HepG2 (cell line): ENCODE measurements at regions not wholly inside any gene's neighbourhood (a gene's known extent, or its start where the extent isn't known, plus 50 kb on each side); places are given as distances from the start of the nearest gene placed in this dataset.
A peak's percentile ranks its signal among the peaks of the same experiment; 100 is the strongest.
"Not testable (repeated sequence)": the region's sequence is repeated elsewhere in the genome, so short reads cannot be mapped to it uniquely, and the experiment has no call there.

Experiments used
- ATAC-seq: fragments of 200-7000 bp; cut with Tn5 transposase; 3 replicates; pipeline ENCODE4 v1.9.1; 2020; ENCODE audit warnings: mild to moderate bottlenecking, moderate library complexity
- BruUV-seq: library from RNA; stranded (reverse); fragments of 400-500 nt; replicated peaks from 2 replicates; lab custom pipeline; 2021; lab: Mats Ljungman, UMichigan
- CTCF ChIA-PET: fragments of 300-600 bp; formaldehyde crosslinking; extraction: SDS; loops from one replicate; lab custom pipeline; 2021; ENCODE audit warnings: low total read pairs, inconsistent platforms, low intra/inter-chr PET ratio; lab: Yijun Ruan, JAX
- POLR2A ChIA-PET: fragments of 350-600 bp; sonication (Branson Sonifier 250); formaldehyde crosslinking; loops from one replicate; lab custom pipeline; 2020; ENCODE audit warnings: antibody characterized with exemption, inconsistent platforms; lab: Yijun Ruan, JAX
- DNase-seq: peaks from one replicate; pipeline ENCODE4 v3.0.0-alpha.2; 2015; ENCODE audit warnings: low spot score
- FAIRE-seq: peaks from 3 replicates; lab custom pipeline; 2011; peaks lifted over from hg19 to GRCh38; lab: Jason Lieb, UNC
- H2AFZ ChIP-seq: one replicate; pipeline ENCODE4 v1.6.1; 2011; ENCODE audit warnings: low read length, inconsistent platforms
- H3K27ac ChIP-seq: fragments of 300-600 bp; 3 replicates; pipeline ENCODE4 v1.8.0; 2011; ENCODE audit warnings: mixed run types, mild to moderate bottlenecking, mixed read lengths, low read length, inconsistent platforms; ENCODE audit not compliant: insufficient read depth; ENCODE audit errors: extremely low read length
- H3K27me3 ChIP-seq, 2 experiments: fragments of 200-600 bp in 1 of 2; 2 replicates in 1 of 2; 3 replicates in 1 of 2; pipeline versions ENCODE4 v1.6.0 to v1.8.0; 2011; ENCODE audit warnings: low read length in 2 of 2, mild to moderate bottlenecking in 2 of 2, moderate library complexity in 2 of 2, inconsistent platforms in 1 of 2; ENCODE audit not compliant: insufficient read depth in 2 of 2, control insufficient read depth in 1 of 2
- H3K36me3 ChIP-seq, 2 experiments: fragments of 200-600 bp in 1 of 2; replicated peaks in 1 of 2; 2 replicates in 1 of 2; 3 replicates in 1 of 2; pipeline versions ENCODE4 v1.5.1 to v1.8.0; 2011; ENCODE audit warnings: low read length in 2 of 2, inconsistent platforms in 1 of 2; ENCODE audit not compliant: insufficient read depth in 2 of 2, control insufficient read depth in 1 of 2
- H3K4me1 ChIP-seq: 2 replicates; pipeline ENCODE4 v1.5.1; 2012; ENCODE audit warnings: low read length, inconsistent platforms; ENCODE audit not compliant: insufficient read depth
- H3K4me2 ChIP-seq: 2 replicates; pipeline ENCODE4 v1.6.0; 2011; ENCODE audit warnings: low read depth, low read length, inconsistent platforms
- H3K4me3 ChIP-seq, 3 experiments: fragments of 200-600 bp in 1 of 3; sonication (generic), shearing (Covaris generic) in 1 of 3; replicated peaks in 1 of 3; 2 replicates each; pipeline ENCODE4 v1.5.1; 2011 to 2016; ENCODE audit warnings: low read length in 3 of 3, inconsistent platforms in 2 of 3, low read depth in 2 of 3, mild to moderate bottlenecking in 2 of 3, control low read depth in 1 of 3, mixed read lengths in 1 of 3; ENCODE audit not compliant: insufficient read depth in 1 of 3
- H3K79me2 ChIP-seq: one replicate; pipeline ENCODE4 v1.6.1; 2011; ENCODE audit warnings: low read length, inconsistent platforms; ENCODE audit not compliant: insufficient read depth
- H3K9ac ChIP-seq: 2 replicates; pipeline ENCODE4 v1.6.0; 2011; ENCODE audit warnings: mild to moderate bottlenecking, low read depth, low read length, inconsistent platforms; ENCODE audit not compliant: insufficient read depth
- H3K9me3 ChIP-seq: 2 replicates; pipeline ENCODE4 v1.5.1; 2012; ENCODE audit warnings: mild to moderate bottlenecking, low read length
- H4K20me1 ChIP-seq: 2 replicates; pipeline ENCODE4 v1.6.0; 2011; ENCODE audit warnings: inconsistent platforms, mild to moderate bottlenecking, low read length, moderate library complexity; ENCODE audit not compliant: insufficient read depth
- ARID5B ChIP-seq: IDR thresholded peaks from 2 replicates; pipeline ENCODE4 v1.4.0; 2020; ENCODE audit warnings: mild to moderate bottlenecking, missing genetic modification reagents
- FOXA1 ChIP-seq, 2 experiments: fragments of 450-650 bp in 1 of 2; sonication (generic) in 1 of 2; formaldehyde crosslinking in 1 of 2; IDR thresholded peaks; 2 replicates each; pipeline versions ENCODE4 v1.4.0 to v1.6.1; 2016 to 2020; ENCODE audit warnings: missing genetic modification reagents in 1 of 2
- FOXA3 ChIP-seq: IDR thresholded peaks from 2 replicates; pipeline ENCODE4 v1.6.1; 2016; ENCODE audit warnings: missing genetic modification reagents, missing compliant biosample characterization
- HNF1A ChIP-seq, 2 experiments: sonication (generic) in 1 of 2; formaldehyde crosslinking in 1 of 2; IDR thresholded peaks; 2 replicates each; pipeline versions ENCODE4 v1.4.0 to v1.6.1; 2016 to 2020; ENCODE audit warnings: borderline replicate concordance in 1 of 2, low read depth in 1 of 2, mild to moderate bottlenecking in 1 of 2, missing genetic modification reagents in 1 of 2
- SMARCE1 ChIP-seq: fragments of 450-650 bp; IDR thresholded peaks from 2 replicates; pipeline ENCODE4 v1.6.1; 2017; ENCODE audit warnings: borderline replicate concordance
- ZMYM4 ChIP-seq: sonication (generic); formaldehyde crosslinking; IDR thresholded peaks from 2 replicates; pipeline ENCODE4 v1.8.1; 2023; ENCODE audit warnings: mild to moderate bottlenecking, missing genetic modification reagents
- ZNF10 ChIP-seq: sonication (generic); formaldehyde crosslinking; IDR thresholded peaks from 2 replicates; pipeline ENCODE4 v1.4.0; 2020; ENCODE audit warnings: mild to moderate bottlenecking, low read depth, missing genetic modification reagents, borderline replicate concordance
- ZNF296 ChIP-seq: sonication (generic); formaldehyde crosslinking; conservative IDR thresholded peaks from 2 replicates; pipeline ENCODE4 v1.5.0; 2020; ENCODE audit warnings: mild to moderate bottlenecking, missing genetic modification reagents
- WGBS: methylation state at CpG from one replicate; pipeline ENCODE4 v1.1.6; 2017; ENCODE audit warnings: low lambda C conversion rate; 5-methylcytosine and 5-hydroxymethylcytosine counted together
- in situ Hi-C: cut with HindIII; loops from 2 replicates; pipeline ENCODE4 v1.10.0; 2017; ENCODE audit warnings: low pct_unique_long_range_greater_than_20kb; ENCODE audit not compliant: extremely low pct_ligation_motif_present
- intact Hi-C: fragments of 100-400 bp; cut with micrococcal nuclease; formaldehyde crosslinking; loops from one replicate; pipeline ENCODE4 v1.10.0; 2022; ENCODE audit not compliant: unreplicated experiment
- TF ChIP-seq, protein P1 (sequence below): sonication (generic); formaldehyde crosslinking; IDR thresholded peaks from 2 replicates; pipeline ENCODE4 v1.4.0; 2020; ENCODE audit warnings: missing genetic modification reagents, borderline replicate concordance

GRCh38 chr7:96558093-96558492 is 151.6 kb downstream of the SEM1 start (continued):
- TF ChIP-seq HNF1A (IDR thresholded peaks at IDR 0.05; ENCODE audit: low read depth) = no peak
- TF ChIP-seq HNF1A (CRISPR knock-in tag; IDR thresholded peaks at IDR 0.05; ENCODE audit: borderline replicate concordance) = no peak
- TF ChIP-seq ZNF296 (CRISPR knock-in tag) = no peak
- no peak for TF ChIP-seq ZNF10
- TF ChIP-seq SMARCE1 = no peak
- TF ChIP-seq, all 625 proteins: peak for 0

GRCh38 chr7:96557598-96557997 is 152.0 kb downstream of the SEM1 start:
- H3K9ac ChIP-seq; H3K4me3 ChIP-seq; H3K4me2 ChIP-seq; H4K20me1 ChIP-seq; H3K27me3 ChIP-seq; ATAC-seq; BruUV-seq; DNase-seq; H3K79me2 ChIP-seq; CTCF ChIA-PET; H3K4me1 ChIP-seq; FAIRE-seq; H2AFZ ChIP-seq; in situ Hi-C loops; H3K36me3 ChIP-seq; intact Hi-C loops; POLR2A ChIA-PET; H3K27ac ChIP-seq; H3K9me3 ChIP-seq; TF ChIP-seq FOXA1 (IDR thresholded peaks at IDR 0.05): not testable (repeated sequence)
- TF ChIP-seq FOXA1 (CRISPR knock-in tag; IDR thresholded peaks at IDR 0.05) (peak; percentile 57), FOXA3 (CRISPR knock-in tag) (0 out of 2 replicates have a peak, but pooled peaks have one; percentile 28), ZMYM4 (CRISPR knock-in tag) (0 out of 2 replicates have a peak, but pooled peaks have one; percentile 19), ARID5B (peak; percentile 44; the same call in 1 of the 2 replicates)
- TF ChIP-seq, protein P1, sequence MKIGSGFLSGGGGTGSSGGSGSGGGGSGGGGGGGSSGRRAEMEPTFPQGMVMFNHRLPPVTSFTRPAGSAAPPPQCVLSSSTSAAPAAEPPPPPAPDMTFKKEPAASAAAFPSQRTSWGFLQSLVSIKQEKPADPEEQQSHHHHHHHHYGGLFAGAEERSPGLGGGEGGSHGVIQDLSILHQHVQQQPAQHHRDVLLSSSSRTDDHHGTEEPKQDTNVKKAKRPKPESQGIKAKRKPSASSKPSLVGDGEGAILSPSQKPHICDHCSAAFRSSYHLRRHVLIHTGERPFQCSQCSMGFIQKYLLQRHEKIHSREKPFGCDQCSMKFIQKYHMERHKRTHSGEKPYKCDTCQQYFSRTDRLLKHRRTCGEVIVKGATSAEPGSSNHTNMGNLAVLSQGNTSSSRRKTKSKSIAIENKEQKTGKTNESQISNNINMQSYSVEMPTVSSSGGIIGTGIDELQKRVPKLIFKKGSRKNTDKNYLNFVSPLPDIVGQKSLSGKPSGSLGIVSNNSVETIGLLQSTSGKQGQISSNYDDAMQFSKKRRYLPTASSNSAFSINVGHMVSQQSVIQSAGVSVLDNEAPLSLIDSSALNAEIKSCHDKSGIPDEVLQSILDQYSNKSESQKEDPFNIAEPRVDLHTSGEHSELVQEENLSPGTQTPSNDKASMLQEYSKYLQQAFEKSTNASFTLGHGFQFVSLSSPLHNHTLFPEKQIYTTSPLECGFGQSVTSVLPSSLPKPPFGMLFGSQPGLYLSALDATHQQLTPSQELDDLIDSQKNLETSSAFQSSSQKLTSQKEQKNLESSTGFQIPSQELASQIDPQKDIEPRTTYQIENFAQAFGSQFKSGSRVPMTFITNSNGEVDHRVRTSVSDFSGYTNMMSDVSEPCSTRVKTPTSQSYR = peak; percentile 80
- 22% methylated on average over 3 of the region's 13 CpGs for WGBS
